Mucosa of descending colon (tissue), 3 donors: ENCODE measurements at regions not wholly inside any gene's neighbourhood (a gene's known extent, or its start where the extent isn't known, plus 50 kb on each side); places are given as distances from the start of the nearest gene placed in this dataset.

ENCODE experiments used
- ATAC-seq: fragments of 200-7000 bp; cut with Tn5 transposase; one replicate; pipeline ENCODE4 v1.9.1; 2020; ENCODE audit warnings: mild to moderate bottlenecking, moderate library complexity
- DNase-seq, 3 donors: peaks; one replicate each; pipeline ENCODE4 v3.0.0-alpha.2; 2020
- H3K36me3 ChIP-seq: fragments of 200-600 bp; one replicate; pipeline ENCODE4 v1.8.0; 2021; ENCODE audit warnings: low read depth, mild to moderate bottlenecking
- H3K4me1 ChIP-seq: fragments of 200-600 bp; one replicate; pipeline ENCODE4 v1.8.0; 2021; ENCODE audit warnings: low read depth, mild to moderate bottlenecking
- H3K4me3 ChIP-seq: fragments of 200-600 bp; one replicate; pipeline ENCODE4 v1.8.0; 2021; ENCODE audit warnings: mild to moderate bottlenecking
- H3K9me3 ChIP-seq: fragments of 200-600 bp; one replicate; pipeline ENCODE4 v1.8.0; 2021; ENCODE audit warnings: mild to moderate bottlenecking
- intact Hi-C, 2 donors: fragments of 100-400 bp; cut with DNase I in 1 of 2; cut with micrococcal nuclease in 1 of 2; formaldehyde crosslinking; loops; one replicate each; pipeline versions ENCODE4 v1.11.0 to v1.11.1; 2022; cut with DNase I, micrococcal nuclease
- TF ChIP-seq, protein P1 (sequence below): fragments of 200-600 bp; IDR thresholded peaks from one replicate; pipeline ENCODE4 v1.8.0; 2022; ENCODE audit warnings: antibody characterized with exemption, mild to moderate bottlenecking
- donor health status: DM: no; HTN: no; CAD: no; lungs with moderate emphysema.
- donor health status: DM: no; HTN: no; CAD: no.
- donor health status: DM: no; HTN: yes; CAD: no.

DNA sequence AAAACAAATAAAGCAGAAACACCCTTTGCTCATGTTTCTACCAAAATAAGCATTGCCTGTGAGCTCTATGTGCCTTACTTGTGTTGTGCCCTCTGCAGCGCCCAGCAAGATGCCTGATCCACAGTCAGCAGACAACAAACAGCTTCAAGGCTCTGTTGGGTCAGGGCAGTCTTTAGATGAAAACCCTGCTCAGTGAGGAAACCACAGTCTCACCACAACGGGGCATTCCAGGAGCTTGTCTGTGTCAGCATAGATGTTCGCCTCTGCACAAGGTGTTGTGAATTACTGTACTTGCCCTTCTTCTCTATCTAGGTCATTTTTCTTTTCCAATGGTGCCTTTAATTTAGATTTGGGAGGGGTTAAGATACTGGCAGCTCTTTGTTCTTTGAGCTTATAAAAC, 251.9 kb downstream of the COL4A1 start:
- TF ChIP-seq, protein P1, sequence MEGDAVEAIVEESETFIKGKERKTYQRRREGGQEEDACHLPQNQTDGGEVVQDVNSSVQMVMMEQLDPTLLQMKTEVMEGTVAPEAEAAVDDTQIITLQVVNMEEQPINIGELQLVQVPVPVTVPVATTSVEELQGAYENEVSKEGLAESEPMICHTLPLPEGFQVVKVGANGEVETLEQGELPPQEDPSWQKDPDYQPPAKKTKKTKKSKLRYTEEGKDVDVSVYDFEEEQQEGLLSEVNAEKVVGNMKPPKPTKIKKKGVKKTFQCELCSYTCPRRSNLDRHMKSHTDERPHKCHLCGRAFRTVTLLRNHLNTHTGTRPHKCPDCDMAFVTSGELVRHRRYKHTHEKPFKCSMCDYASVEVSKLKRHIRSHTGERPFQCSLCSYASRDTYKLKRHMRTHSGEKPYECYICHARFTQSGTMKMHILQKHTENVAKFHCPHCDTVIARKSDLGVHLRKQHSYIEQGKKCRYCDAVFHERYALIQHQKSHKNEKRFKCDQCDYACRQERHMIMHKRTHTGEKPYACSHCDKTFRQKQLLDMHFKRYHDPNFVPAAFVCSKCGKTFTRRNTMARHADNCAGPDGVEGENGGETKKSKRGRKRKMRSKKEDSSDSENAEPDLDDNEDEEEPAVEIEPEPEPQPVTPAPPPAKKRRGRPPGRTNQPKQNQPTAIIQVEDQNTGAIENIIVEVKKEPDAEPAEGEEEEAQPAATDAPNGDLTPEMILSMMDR: no peak
- Histone ChIP-seq H3K9me3 (no peaks in the 10 kb centered on the region), H3K4me3 (no peak overlapping the region), H3K4me1 (no peaks in the 10 kb centered on the region), H3K36me3 (no peaks in the 10 kb centered on the region)
- intact Hi-C loops: no loop called here
- ATAC-seq (no peak), DNase-seq (no peak)

DNA sequence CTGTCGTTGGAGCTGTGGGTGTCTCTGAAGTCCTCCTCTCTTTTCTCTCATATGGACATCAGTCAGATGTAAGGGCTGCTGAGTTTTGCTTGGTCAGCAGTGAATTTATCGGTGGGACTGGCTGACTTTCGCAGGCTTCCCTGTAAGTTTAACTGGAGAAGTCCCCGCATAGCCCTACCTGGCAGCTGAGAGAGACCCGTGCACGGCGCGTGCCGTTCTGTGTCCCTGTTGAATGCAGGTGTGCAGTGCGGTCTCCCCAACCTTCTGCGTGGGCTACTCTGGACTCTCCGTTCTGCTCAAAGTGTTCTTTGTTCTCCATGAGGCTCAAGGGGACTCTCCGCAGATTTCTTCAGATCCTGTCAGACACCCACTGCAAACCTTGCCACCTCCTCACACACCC, 252.9 kb downstream of the COL4A1 start:
- DNase-seq (no peak), ATAC-seq (no peak)
- Histone ChIP-seq H3K4me3 (no peak overlapping the region), H3K36me3 (no peaks in the 10 kb centered on the region), H3K9me3 (no peaks in the 10 kb centered on the region), H3K4me1 (no peaks in the 10 kb centered on the region)
- TF ChIP-seq, protein P1: no peak
- intact Hi-C loops: no loop called here

DNA sequence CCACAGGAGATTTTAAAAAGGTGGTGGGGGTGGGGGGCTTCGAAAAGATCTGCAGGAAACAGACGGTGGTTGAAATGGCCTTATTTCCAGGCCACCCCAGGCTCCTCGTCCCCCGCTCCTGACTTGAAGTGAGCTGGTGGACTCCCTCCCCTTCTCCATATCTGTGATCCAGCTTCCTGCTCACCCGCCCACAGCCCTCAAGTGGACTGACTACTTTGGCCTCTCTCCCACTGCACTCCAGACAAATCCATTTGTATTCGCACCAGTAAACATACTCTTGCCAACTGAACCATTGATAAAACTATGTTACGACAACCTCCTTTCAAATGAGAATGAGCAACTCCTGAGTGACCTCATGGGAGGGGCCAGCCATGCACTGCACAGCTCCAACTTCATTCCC, 259.5 kb downstream of the COL4A1 start:
- Histone ChIP-seq H3K4me1 (no peaks in the 10 kb centered on the region), H3K4me3 (no peak overlapping the region), H3K9me3 (no peaks in the 10 kb centered on the region), H3K36me3 (no peaks in the 10 kb centered on the region)
- TF ChIP-seq, protein P1: no peak
- DNase-seq: peak in 1 of 3 donors; percentile 24
- peak; percentile 46 for ATAC-seq
- intact Hi-C loops: no loop called here

DNA sequence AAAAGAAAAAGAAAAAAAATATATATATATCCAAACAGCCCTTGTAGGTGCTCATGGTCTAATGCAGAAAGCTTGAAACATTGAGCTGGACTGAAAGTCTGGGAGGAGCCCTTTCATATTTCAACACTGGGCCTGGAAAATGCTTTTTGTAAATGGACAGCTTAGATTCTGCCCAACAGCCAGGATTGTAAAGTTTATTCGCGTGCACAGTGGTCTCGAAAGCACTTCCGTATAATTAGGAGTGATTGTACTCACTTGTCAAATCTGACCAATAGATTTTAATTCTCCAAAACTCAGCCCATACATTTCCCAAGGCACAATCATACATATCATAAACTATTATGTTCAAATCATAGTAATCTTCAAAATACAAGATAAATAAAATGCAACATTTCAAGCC, 260.1 kb downstream of the COL4A1 start:
- Histone ChIP-seq H3K9me3 (no peaks in the 10 kb centered on the region), H3K36me3 (no peaks in the 10 kb centered on the region), H3K4me3 (no peak overlapping the region), H3K4me1 (no peaks in the 10 kb centered on the region)
- DNase-seq: no peak
- TF ChIP-seq, protein P1: no peak
- intact Hi-C loops: no loop called here
- no peak for ATAC-seq

DNA sequence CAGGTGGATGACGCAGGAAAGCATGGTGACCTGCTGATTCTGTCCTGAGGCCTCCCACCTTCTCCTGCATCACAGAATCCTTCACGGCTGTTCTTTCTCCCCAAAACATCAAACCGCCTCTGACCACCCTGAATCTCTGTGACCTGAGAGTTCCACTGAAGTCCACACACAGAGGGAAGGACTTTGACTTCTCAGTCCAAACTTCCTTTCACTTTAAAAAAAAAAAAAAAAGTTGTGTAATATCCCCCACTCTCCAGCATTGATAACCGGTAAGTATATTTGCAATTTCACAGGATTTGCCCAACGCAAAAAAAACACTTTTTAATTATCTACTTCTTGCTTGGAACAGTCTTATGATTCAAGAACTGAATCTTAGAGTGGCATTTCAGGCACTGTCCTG, 259.5 kb upstream of the IRS2 start:
- DNase-seq (no peak), ATAC-seq (no peak)
- Histone ChIP-seq H3K9me3 (no peaks in the 10 kb centered on the region), H3K4me1 (no peaks in the 10 kb centered on the region), H3K4me3 (no peak overlapping the region), H3K36me3 (no peaks in the 10 kb centered on the region)
- intact Hi-C loops: no loop called here
- TF ChIP-seq, protein P1: no peak

DNA sequence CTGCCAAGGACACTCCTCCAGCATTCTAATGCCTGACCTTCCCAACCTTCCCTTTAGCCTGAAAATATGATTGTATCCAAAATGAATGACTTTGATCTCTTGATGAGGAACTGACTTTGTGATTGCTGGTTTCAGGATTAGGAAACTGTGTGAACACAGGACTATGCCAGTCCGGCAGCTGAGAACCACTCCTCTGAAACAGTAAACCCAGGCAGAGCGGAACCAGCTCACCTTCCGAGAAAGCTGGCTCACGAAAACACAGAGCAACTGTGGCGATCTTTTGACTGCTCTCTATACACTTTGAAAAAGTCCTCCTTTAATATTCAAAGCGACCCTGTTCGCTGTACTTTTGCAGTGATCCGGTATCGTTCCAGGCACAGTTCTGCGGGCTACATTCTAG, 258.8 kb upstream of the IRS2 start:
- no peak for DNase-seq
- ATAC-seq: no peak
- Histone ChIP-seq H3K9me3 (no peaks in the 10 kb centered on the region), H3K4me1 (no peaks in the 10 kb centered on the region), H3K36me3 (no peaks in the 10 kb centered on the region), H3K4me3 (no peak overlapping the region)
- intact Hi-C loops: no loop called here
- TF ChIP-seq, protein P1: no peak
